NOMO-1 treated with DMSO at 0.1 percent for 48 hours (cell line): ENCODE measurements at regions not wholly inside any gene's neighbourhood (a gene's known extent, or its start where the extent isn't known, plus 50 kb on each side); places are given as distances from the start of the nearest gene placed in this dataset.
"Not testable (repeated sequence)": the region's sequence is repeated elsewhere in the genome, so short reads cannot be mapped to it uniquely, and the experiment has no call there.

ENCODE experiments used
- DNase-seq: peaks from one replicate; lab custom pipeline; 2025; ENCODE audit not compliant: unreplicated experiment; lab: John Stamatoyannopoulos, UW

GRCh38 chr17:77631307-77631706 is 327.2 kb upstream of the TNRC6C start:
- DNase-seq, result no peak

- no peak for DNase-seq
Measured at GRCh38 chr17:77632619-77633018, 325.9 kb upstream of the TNRC6C start.

GRCh38 chr17:77634710-77635109 is 323.8 kb upstream of the TNRC6C start:
- no peak for DNase-seq

GRCh38 chr17:77635176-77635575 is 323.3 kb upstream of the TNRC6C start:
- no peak for DNase-seq

- DNase-seq, result not testable (repeated sequence)
Measured at GRCh38 chr17:77635785-77636184, 322.7 kb upstream of the TNRC6C start.

- DNase-seq, result no peak
Measured at GRCh38 chr17:77636835-77637817, 321.4 kb upstream of the TNRC6C start.

- no peak for DNase-seq
Measured at GRCh38 chr17:77637818-77638575, 320.5 kb upstream of the TNRC6C start.

- no peak for DNase-seq
Measured at GRCh38 chr17:77640252-77640651, 318.3 kb upstream of the TNRC6C start.

- no peak for DNase-seq
Measured at GRCh38 chr17:77640916-77641605, 317.4 kb upstream of the TNRC6C start.

- DNase-seq, result no peak
Measured at GRCh38 chr17:77641718-77642117, 316.8 kb upstream of the TNRC6C start.

- DNase-seq, result no peak
Measured at GRCh38 chr17:77644181-77645071, 314.1 kb upstream of the TNRC6C start.

- DNase-seq, result no peak
Measured at GRCh38 chr17:77645072-77646045, 313.1 kb upstream of the TNRC6C start.

- no peak for DNase-seq
Measured at GRCh38 chr17:77646046-77646430, 312.5 kb upstream of the TNRC6C start.

- DNase-seq, result no peak
Measured at GRCh38 chr17:77647531-77647930, 311.0 kb upstream of the TNRC6C start.

- DNase-seq, result no peak
Measured at GRCh38 chr17:77649717-77650211, 308.7 kb upstream of the TNRC6C start.

GRCh38 chr17:77651988-77652387 is 306.5 kb upstream of the TNRC6C start:
- no peak for DNase-seq

GRCh38 chr17:77654296-77654695 is 304.2 kb upstream of the TNRC6C start:
- no peak for DNase-seq

- no peak for DNase-seq
Measured at GRCh38 chr17:77654850-77655249, 303.7 kb upstream of the TNRC6C start.

GRCh38 chr17:77656054-77656453 is 302.4 kb upstream of the TNRC6C start:
- DNase-seq, result no peak
